ENCODE measurements at regions not wholly inside any gene's neighbourhood (a gene's known extent, or its start where the extent isn't known, plus 50 kb on each side); places are given as distances from the start of the nearest gene placed in this dataset.

DNA sequence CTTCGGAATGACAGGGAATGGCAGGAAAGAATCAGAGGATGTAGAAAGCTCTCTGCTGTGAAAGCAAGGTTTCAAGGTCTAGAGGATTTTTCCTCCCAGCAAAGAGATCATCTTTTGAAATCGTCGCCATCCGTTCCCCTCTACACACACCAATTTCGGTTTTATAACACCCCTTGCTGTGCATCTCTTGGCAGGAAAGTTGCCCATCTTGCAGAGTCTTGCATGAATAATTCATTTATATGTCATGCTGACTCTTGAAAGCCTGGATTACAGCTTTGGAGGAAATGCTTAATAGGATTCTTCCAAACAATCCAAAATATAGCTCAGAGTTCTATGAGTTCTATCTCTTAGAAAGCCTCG, 262.7 kb downstream of the CHL1 start:
- no peak for DNase-seq

GRCh38 chr3:461006-461405, 264.4 kb downstream of the CHL1 start:
- no peak for DNase-seq

DNA sequence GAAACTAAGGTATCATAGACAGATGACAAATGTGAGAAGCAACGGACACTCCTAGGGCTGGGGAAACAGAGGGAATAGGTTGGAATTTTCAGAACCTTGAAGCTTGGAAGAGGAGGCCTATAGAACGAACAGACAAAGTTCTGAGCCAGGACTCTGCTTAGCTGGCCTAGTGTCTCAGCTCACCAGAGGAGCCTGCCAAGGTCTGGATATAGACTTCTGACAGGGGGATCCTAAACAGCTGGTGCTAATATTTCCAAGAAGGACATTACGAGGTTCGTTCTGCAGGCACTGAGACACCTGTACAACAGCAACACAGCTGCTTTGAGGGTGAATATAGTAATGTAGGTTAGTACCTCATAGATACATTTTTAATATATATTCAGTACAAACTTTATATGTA, 266.3 kb downstream of the CHL1 start:
- DNase-seq: peak; percentile 49

GRCh38 chr3:463252-464192, 267.0 kb downstream of the CHL1 start:
- DNase-seq: no peak

- no peak for DNase-seq
Observed at GRCh38 chr3:464255-464654, 267.7 kb downstream of the CHL1 start.

DNA sequence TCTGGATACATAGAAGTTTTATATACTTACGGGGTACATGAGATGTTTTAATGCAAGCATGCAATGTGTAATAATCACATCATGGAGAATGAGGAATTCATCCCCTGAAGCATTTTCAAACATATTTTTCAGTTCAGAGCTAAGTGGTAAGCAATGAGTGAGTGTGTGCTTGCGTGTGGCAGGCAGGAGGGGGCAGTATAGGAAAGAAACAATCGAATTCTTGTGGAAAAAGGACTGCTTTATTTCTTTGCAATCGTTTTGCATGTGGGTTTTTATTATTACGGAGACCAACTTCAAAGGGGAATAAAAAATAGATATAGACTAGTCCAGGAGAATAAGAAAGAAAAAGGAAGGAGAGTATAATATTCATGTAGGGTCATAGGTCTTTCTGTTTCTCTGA, 271.6 kb downstream of the CHL1 start:
- no peak for DNase-seq

DNA sequence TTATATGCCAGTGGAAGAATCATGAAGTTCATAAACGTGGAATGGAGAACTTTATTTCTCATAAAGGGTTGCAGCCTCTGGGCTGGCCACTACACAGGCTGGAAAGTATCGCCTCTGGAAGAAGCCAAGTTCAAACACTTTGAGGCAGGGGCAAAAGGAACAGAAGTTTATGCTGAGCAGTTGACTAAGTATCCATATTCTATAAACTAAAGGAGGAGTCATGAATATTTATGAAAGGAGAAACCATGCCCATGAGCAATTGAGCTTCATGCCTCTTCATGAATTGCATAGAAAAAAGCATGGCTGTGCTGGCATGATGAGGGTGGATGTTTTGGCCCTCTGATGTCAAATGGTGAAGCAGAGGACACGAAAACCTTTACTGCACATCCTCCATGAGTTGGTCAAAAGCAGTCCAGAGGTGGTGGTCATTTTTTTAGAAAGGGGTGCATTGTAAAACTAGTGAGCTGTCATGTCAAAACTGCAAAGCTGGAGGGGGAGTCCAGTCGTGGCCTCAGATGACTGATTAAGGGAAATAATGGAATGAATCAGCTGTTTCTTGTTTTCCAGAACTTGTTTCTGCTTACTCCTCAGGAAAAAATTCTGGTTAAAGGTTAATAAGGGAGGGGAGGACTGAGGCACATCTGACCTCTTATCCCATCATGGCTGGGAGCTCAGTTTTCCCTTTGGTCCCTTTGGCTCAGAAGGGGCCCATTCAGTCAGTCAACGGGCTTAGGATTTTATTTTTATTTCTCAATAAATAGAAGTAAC, 276.7 kb downstream of the CHL1 start:
- DNase-seq: no peak

- no peak for DNase-seq
Observed at GRCh38 chr3:474828-475227, 278.3 kb downstream of the CHL1 start.

DNA sequence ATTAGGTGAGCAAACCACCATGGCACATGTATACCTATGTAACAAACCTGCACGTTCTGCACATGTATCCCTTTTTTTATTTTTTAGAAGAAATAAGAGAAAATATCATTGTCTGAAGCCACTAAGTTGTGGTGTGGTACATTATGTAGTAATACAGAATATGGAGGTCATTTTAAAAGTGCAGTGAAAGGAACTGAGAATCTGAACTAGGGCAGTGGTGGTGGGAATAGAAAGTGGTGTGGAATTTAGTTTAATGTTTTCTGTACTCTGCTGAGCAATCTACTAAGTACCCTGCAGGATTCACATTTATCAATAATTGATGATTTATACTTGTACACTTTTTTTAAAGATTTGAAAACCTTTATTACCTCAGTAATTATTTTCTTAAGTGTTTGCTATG, 283.5 kb downstream of the CHL1 start:
- no peak for DNase-seq

GRCh38 chr3:481111-481510, 284.5 kb downstream of the CHL1 start:
- no peak for DNase-seq

GRCh38 chr3:481680-482079, 285.1 kb downstream of the CHL1 start:
- DNase-seq: no peak

DNA sequence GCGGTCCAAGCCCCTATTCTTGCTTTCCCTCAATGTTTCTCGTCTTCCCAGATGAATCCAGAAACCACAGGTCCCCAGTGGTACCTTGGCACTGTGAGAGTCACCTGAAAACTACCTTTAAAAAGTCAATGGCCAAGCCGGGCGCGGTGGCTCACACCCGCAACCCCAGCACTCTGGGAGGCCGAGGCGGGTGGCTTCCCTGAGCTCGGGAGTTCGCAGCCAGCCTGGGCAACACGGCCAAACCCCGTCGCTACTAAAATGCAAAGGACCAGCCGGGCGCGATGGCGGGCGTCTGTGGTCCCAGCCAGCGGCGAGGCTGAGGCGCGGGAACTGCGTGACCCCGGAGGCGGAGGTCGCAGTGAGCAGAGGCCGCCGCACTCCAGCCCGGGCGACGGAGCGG, 285.9 kb downstream of the CHL1 start:
- DNase-seq: no peak

DNA sequence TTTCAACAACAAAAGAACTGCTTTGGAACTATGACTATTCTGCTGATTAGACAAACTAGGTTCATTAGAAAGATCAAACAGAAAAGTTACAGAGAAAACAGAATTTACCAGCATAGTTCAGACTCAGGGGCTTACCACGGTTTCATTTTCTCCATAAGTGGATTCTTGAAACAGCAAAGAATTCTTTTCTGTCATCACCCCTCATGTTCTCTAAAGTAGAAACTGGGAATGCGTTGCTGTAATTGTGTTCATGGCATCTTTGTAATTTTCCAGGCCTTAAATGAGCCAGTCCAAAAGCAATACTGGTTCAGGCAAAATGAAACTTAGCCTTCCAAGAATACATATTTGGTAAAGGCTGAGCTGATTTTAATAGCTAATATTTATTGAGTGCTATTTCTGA, 287.8 kb downstream of the CHL1 start:
- DNase-seq: no peak

- DNase-seq: no peak
Observed at GRCh38 chr3:487614-488013, 291.1 kb downstream of the CHL1 start.

DNA sequence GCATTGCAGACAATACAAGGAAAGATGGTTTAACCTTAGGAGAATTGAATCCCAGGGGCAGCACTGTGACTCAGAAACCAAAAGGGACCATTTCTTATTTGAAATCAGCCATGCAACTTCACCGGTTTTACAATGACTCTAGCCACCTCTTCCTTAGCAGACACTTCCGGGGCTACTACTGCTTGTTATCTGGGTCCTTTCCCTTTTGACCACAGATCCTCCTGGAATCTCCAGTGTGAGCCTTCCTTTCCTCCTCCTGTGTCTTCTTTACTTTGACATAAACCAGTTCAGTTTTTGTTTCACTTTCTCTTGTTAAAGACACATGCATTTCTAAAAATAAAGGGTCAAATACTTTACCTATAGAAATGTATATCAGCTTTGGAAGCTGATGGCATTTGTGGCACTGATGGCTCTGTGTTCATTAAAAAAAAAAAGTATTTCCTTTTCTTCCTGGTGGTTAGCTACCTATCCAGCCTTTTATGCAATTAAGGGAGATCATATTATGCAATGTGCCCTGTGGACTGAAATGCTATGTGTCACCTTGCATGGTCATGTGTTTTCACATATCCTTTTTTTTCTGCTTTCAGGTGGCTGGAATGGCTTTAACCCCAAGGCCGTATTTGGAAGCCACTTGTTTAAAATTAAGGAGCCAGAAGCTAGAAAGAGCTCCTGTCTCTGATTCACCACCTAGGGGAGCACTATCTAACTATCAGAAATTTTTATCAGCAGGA, 296.2 kb downstream of the CHL1 start:
- no peak for DNase-seq

- no peak for DNase-seq
Observed at GRCh38 chr3:494190-494589, 297.6 kb downstream of the CHL1 start.

DNA sequence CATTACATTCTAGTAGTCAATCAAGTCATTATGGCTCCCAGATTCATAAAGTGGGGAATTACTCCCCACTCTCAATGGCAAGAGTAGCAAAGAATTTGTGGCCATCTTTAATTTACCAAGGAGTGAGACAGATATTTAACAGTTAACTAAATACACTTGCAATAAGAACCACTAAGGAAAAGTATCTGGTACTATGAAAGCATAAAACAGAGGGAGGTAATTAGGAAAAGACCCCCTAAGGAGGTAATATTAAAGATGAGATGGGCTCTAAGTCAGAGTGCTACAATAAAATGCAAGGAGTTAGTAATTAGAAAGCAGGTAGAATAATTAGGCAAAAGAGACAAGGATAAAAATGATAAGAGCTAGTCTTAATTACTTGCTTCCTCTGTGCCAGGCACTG, 301.9 kb downstream of the CHL1 start:
- DNase-seq: no peak

DNA sequence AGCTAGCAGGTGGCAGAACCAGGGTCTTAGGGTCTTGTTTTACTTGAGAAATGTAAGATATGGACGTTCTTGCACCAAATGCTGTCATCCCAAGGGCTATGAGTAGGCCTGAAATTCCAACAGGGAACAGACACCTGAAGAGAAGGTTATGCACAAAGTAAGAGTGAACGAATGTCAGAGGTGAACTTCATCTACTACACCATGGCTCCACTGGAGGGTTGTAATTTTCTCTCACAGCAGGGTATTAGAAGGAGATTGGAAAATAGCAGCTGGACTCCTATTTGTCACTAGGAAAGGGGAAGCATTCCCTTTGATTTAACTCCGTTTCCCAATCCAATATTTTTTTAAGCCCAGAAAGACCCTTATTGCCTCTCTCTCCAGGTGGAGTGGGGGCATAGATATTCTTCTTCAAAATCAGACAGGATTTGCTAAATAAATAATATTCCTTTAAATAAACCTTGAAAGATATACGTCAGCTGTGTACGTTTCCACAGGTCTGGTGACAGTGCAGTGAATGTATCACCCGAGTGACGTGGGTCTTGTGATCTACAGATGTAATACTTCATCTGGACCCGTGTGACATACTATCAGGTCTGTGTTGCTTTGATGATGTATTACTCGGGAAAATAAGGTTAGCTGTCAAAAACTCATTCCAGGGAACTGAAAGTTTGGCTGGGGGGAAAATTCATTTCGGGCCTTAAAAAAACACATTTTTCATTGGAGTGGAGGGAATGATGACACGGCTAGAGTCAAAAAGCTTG, 302.6 kb downstream of the CHL1 start:
- no peak for DNase-seq

DNA sequence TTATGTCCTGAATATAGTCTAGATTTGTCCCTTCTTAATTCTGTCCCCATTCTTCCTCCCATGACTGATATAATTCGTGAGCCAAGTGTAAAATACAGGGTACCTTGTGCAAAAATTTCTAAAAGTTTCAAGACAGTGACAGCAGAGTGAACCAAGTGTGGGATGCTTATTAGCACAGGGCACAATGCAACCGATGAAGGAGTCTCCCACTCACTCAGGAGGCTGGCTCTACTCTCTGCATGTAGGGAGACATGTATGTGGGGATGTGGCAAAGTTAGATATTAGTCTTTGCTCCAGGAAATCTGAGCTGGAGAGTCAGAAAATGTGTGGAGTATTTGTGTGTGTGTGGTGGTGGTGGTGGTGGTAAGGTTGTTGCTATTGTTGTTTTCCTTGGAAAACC, 305.9 kb downstream of the CHL1 start:
- DNase-seq: no peak

DNA sequence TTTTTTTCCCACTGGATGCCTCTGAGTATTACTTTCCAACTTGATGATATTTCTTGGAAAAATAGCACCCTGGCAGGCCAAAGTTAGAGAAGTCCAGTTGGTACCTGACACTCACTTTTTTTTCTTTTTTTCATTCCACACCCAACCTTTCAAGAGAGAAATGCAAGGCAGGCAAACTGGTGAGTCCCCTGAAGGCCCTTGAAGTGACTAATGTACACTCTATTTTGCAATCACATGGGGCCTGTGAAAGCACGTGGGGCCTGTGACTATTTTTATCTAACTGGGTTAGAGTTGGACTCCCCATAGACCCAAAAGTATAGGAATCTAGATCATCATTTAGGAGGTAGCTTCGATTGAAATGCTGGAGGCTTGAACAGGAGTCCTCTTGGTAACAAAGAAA, 316.7 kb downstream of the CHL1 start:
- no peak for DNase-seq

DNA sequence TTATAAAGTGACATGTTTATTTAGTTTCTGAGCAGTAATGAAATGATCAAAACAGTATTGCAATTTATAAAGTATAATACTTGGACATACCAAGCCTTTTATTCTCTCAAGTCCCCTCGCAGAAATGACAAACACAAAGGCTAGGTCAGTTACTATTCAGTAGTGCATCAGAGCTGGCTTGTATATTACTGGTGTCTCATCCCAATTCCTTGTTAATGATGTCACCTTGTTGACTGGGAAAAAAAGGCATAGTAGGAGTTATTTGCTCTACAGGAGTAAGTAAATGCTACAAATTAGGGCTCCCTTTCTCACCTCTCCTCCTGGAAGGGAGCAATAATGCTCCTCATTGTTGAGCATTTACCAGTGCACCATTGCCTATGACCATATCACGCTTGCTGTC, 317.6 kb downstream of the CHL1 start:
- no peak for DNase-seq

DNA sequence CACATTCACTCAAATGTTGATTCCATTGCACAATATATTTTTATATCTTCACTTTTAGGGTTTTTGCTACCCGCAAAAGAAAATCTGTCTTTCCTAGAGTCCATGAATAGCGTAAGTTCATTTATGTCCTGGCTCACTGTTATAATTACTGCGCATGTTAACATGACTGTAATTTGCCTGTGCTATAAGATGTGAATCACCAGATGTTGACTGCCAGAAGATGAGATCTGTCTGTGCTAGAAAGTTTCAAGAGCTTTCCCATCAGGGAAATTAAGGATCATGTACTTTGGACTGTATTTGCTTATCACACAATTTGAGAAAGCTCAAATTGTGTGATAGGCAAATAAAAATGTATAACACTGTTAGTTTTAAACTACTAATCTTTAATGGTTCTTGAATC, 322.5 kb downstream of the CHL1 start:
- no peak for DNase-seq

DNA sequence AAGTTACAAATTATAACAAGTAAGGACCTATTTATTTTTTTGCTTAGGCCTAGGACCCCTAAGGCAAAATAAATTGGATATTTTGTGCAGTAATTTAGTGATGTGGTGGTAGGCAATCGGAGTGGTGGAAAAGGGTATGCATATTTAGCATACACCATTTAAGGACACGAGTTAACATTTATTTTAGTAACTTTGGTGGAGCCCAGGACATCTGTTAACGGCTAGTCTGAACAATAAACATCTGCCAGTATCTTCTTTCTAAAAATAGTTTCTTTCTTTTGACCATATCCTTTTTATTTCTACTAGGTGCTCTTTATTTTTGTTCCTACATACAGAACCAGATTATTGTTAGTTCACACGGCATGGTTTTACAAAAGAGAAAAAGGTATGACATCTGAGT, 326.3 kb downstream of the CHL1 start:
- no peak for DNase-seq

Data from right hindlimb (tissue), 1 donor.